GM12873 (cell line): ENCODE measurements at regions not wholly inside any gene's neighbourhood (a gene's known extent, or its start where the extent isn't known, plus 50 kb on each side); places are given as distances from the start of the nearest gene placed in this dataset.

Experiments
- TF ChIP-seq, protein P1 (sequence below): IDR thresholded peaks from 2 replicates; pipeline ENCODE4 v1.5.1; 2012; ENCODE audit warnings: low read depth, mild to moderate bottlenecking, moderate library complexity, low read length, control low read depth; ENCODE audit not compliant: insufficient read depth; ENCODE audit errors: missing control alignments

DNA sequence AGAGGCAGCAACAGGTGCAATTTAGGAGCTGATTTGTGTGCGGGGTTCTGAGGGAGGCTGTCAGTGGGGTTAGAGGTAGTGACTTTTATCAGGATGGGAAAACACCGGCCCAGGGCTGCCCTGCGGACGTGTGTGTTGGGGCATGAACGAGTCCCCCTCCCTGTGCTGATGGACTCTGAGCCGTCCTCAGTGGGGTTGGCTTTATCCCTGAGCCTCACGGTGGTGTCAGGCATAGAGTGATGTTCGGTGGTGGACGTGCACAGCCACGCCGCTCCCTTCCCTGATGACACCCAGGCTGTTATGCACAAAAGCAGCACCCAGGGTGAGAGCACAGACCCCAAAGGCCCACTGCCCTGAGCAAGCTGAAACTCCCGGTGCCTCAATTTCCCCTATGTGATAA lies 809.1 kb downstream of the BRD1 start:
- TF ChIP-seq, protein P1, sequence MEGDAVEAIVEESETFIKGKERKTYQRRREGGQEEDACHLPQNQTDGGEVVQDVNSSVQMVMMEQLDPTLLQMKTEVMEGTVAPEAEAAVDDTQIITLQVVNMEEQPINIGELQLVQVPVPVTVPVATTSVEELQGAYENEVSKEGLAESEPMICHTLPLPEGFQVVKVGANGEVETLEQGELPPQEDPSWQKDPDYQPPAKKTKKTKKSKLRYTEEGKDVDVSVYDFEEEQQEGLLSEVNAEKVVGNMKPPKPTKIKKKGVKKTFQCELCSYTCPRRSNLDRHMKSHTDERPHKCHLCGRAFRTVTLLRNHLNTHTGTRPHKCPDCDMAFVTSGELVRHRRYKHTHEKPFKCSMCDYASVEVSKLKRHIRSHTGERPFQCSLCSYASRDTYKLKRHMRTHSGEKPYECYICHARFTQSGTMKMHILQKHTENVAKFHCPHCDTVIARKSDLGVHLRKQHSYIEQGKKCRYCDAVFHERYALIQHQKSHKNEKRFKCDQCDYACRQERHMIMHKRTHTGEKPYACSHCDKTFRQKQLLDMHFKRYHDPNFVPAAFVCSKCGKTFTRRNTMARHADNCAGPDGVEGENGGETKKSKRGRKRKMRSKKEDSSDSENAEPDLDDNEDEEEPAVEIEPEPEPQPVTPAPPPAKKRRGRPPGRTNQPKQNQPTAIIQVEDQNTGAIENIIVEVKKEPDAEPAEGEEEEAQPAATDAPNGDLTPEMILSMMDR: no peak

DNA sequence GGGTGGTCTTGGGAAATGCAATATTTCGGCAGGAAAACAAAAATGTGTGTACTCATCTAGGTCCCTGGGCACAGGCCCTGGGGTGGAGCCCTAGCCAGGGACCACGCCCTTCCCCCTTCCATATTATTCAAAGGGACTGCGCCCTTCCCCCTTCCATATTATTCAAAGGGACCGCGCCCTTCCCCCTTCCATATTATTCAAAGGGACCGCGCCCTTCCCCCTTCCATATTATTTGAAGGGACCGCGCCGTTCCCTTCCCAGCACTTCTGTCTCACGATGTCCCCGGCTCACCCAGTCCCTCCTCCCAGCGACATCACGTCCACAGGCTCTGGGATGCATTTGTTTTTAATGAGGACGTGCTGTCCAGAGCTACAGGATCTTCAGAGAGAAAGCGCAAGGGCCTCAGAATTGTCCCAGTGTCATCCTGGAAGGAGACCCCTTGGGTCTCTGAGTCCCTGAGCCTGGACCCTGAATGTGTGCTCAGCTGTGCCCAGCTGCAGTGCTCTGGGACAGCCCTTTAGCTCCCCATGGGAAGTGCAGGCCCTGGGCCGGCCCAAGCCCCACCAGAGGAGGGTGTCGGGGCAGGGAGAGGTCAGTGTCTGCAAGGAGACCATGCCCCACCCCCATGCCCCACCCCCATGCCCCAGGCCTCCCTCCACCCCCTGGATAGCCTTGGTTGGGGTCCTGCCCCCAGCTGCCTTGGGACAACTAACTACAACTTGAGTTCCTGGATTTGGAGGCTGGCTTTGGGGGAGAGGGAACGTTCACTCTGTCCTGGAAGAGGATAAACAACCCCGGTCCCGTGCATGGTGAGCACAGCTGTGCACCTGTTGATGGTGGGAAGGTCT lies 810.0 kb downstream of the BRD1 start:
- TF ChIP-seq, protein P1: no peak

DNA sequence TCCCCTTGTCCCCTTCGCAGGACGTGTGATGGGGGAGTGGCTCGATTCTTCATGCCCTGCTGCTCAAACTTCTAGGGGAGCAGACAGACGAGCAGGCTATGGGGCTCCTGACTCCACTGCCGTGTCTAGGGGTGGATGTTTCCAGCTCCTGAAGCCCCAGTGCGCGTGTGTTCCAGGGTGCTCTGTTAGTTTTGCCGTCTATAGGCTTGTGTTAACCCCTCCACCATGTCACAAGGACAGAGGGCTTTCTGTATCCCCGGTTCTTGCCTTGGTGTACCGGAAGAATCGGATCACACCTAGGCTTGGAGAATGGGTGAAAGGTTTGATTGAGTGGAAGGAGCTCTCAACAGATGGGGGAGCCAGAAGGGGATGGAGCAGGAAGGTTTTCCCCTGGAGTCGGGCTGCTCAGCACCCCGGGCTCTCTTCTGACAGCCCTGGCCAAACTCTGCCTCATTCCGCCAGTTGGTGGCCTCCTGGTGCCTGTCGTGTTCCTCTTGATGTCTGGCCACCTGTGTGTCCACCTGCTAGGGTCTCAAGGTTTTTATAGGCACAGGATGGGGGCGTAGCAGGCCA lies 810.7 kb downstream of the BRD1 start:
- TF ChIP-seq, protein P1: no peak

DNA sequence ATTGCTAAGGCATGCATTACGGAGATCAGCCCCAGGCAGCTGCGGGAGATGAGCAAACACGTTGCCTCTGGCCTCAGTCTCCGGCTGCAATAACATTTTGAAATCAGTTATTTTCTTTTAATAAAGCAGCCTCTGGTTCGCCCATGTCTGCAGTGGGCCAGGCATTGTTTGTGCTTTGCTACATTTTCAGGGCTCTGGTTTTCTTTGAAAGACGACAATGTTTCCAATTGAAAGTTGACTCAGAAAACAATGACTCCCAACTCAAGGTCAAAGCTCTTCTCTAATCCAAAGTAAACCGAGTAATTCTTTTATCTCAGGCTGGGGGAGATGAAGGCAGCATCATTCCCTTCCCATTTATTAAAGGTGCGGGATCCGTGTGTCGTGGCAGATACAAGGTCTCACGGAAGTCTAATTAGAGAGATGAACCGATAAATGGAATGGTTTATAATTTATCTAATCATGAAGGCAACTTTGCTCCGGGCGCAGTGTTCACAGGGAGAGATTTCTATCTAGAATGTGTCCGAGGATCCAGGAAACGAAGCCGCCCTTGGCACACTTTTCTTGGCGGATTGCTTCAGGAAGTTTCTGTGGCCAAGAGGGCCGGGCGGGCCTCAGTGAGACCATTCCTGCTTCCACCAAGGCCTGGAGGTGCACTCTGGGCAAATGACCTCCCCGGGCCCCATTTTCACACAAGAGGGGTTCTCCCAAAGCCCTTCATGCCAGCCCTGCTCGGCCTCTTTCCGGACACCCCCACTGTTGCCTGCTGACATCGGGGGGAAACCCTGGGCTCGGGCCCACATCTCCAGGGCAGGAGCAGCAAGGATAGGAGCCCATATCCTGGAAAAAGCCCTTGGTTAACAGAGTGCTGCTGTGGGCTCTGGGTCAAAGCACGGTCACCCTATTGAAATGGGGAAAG lies 811.4 kb downstream of the BRD1 start:
- TF ChIP-seq, protein P1: no peak

DNA sequence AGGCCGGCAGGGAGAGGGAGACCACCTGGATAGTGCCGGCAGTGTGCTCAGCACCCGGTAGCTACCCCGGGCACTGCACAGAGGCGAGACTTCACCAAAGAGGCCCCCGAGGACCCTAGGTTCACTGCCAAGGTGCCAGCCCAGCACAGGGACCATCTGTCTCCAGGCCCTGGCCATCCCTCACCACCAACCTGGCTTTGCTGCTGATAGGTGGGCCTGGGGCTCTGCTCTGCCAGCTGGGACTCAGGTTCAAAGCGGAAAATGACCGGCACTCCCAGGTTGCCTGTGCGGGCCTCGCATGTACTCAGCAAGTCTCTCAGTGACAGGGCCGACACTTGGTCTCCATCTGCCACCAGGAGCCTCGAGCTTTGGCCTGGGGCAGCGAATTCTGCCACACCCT lies 812.2 kb downstream of the BRD1 start:
- TF ChIP-seq, protein P1: no peak

DNA sequence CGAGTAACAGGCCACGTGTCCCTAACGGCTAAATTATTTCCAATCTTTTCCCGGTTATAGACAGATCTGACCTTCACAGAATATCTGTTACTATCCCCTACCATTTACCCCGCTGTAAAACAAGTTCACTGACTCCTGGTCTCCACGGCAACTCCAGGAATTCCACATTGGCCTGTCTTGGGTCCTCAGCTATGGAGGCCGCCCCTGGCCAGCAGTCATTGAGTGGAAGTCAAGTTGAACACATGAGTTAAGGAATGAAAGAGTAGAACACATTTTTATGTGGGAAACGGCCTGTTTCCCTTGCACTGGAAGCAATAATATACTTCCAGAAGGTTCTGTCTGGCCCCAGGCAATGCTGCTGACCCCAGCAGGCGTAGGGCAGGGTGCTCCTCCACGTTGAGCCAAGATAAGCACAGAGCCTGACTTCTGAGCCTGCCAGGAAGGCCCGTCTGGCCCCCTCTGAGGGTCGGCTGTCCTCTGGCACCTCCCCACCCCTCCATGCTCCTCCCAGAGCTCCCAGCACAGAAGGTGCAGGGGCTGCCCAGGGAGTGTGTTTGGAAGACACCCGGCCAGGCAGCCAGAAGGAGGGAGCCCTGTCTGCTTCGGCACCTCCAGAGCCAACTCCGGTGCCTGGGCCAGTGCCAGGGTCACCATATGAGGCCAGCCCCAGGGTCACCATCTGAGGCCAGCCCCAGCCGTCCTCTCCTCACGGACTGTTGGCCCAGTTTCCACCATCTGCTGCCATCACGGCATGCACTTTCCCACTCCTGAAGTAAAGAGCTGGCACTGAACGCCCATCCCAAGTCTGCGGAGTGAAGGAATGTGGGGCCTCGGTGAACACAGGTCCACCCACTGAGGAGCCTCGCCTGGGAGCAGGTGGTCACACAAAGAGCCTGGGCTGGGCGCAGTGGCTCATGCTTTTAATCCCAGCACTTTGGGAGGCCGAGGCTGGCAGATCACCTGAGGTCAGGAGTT lies 813.2 kb downstream of the BRD1 start:
- TF ChIP-seq, protein P1: no peak
